Testis (tissue), 2 donors: ENCODE measurements at regions not wholly inside any gene's neighbourhood (a gene's known extent, or its start where the extent isn't known, plus 50 kb on each side); places are given as distances from the start of the nearest gene placed in this dataset.
A peak's percentile ranks its signal among the peaks of the same experiment; 100 is the strongest.

Experiments used
- DNase-seq: peaks from one replicate; pipeline ENCODE4 v3.0.0-alpha.2; 2019
- H3K27ac ChIP-seq, 2 donors: fragments of 200-600 bp; sonication (generic); one replicate each; pipeline ENCODE4 v1.5.1; 2019
- H3K27me3 ChIP-seq: fragments of 200-600 bp; sonication (generic); one replicate; pipeline ENCODE4 v1.5.1; 2019
- H3K36me3 ChIP-seq: fragments of 200-600 bp; sonication (generic); one replicate; pipeline ENCODE4 v1.5.1; 2017; ENCODE audit warnings: low read depth; ENCODE audit errors: missing control alignments
- H3K4me1 ChIP-seq: fragments of 200-600 bp; sonication (generic); one replicate; pipeline ENCODE4 v1.5.1; 2019
- H3K4me3 ChIP-seq, 2 donors: fragments of 200-600 bp; sonication (generic); one replicate each; pipeline ENCODE4 v1.5.1; 2017 to 2019
- H3K9me3 ChIP-seq: fragments of 200-600 bp; sonication (generic); one replicate; pipeline ENCODE4 v1.5.1; 2017
- POLR2A ChIP-seq: fragments of 450-650 bp; IDR thresholded peaks from one replicate; pipeline ENCODE4 v1.6.1; 2017; ENCODE audit warnings: antibody characterized with exemption, mild to moderate bottlenecking, moderate library complexity
- WGBS, 2 donors: methylation state at CpG; one replicate each; pipeline ENCODE4 v1.1.5; 2018; 5-methylcytosine and 5-hydroxymethylcytosine counted together
- intact Hi-C: fragments of 100-400 bp; cut with DNase I; formaldehyde crosslinking; loops from one replicate; pipeline ENCODE4 v1.15.1; 2023; ENCODE audit warnings: low total_unique reads
- TF ChIP-seq, protein P1 (sequence below), 3 experiments: fragments of 450-650 bp in 2 of 3; fragments of 200-600 bp in 1 of 3; sonication (generic) in 1 of 3; IDR thresholded peaks; one replicate each; pipeline ENCODE4 v1.5.1; 2016 to 2019; ENCODE audit warnings: antibody characterized with exemption in 3 of 3, mild to moderate bottlenecking in 2 of 3, moderate library complexity in 1 of 3

DNA sequence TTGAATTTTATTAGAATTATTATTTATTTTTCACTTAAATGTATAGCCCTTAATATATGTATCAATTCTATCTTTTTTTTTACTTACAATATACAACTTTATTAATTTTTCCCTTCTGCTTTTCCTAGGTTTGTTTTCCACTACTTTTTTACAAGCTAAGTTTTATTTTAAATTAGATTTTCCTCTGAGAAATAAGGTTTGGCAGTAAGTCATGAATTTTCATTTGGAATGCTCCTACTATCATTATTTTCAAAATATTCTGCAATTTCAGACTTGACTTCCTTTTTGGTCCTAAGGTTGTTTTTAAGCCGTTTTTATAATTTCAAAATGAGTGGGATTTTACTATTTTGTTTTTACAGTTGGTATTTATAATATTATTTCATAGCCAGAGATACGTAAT lies 222.8 kb upstream of the PIEZO2 start:
- Histone ChIP-seq H3K27ac (no peak overlapping the region), H3K4me3 (no peak overlapping the region), H3K4me1 (no peaks in the 10 kb centered on the region), H3K36me3 (no peaks in the 10 kb centered on the region), H3K9me3 (no peaks in the 10 kb centered on the region), H3K27me3 (no peaks in the 10 kb centered on the region)
- TF ChIP-seq, protein P1, sequence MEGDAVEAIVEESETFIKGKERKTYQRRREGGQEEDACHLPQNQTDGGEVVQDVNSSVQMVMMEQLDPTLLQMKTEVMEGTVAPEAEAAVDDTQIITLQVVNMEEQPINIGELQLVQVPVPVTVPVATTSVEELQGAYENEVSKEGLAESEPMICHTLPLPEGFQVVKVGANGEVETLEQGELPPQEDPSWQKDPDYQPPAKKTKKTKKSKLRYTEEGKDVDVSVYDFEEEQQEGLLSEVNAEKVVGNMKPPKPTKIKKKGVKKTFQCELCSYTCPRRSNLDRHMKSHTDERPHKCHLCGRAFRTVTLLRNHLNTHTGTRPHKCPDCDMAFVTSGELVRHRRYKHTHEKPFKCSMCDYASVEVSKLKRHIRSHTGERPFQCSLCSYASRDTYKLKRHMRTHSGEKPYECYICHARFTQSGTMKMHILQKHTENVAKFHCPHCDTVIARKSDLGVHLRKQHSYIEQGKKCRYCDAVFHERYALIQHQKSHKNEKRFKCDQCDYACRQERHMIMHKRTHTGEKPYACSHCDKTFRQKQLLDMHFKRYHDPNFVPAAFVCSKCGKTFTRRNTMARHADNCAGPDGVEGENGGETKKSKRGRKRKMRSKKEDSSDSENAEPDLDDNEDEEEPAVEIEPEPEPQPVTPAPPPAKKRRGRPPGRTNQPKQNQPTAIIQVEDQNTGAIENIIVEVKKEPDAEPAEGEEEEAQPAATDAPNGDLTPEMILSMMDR (IDR thresholded peaks at IDR 0.05) = no peak
- no peak for TF ChIP-seq POLR2A
- intact Hi-C loops = no loop called here
- WGBS, 2 donors = 78 to 79% methylated on average over 2 of the region's 2 CpGs
- no peak for DNase-seq

DNA sequence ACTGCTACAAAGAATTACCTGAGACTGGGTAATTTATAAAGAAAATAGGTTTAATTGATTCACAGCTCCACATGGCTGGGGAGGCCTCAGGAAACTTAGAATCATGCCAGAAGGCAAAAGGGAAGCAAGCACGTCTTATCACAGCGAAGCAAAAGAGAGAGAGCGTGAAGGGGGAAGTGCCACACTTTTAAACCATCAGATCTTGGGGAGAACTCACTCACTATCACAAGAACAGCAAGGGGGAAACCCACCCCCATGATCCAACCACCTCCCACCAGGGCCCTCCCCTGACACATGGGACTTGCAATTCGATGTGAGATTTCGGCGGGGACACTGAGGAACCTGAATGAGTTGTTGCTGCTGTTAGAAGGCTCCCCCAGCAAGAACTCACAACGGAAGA lies 220.2 kb upstream of the PIEZO2 start:
- intact Hi-C loops = no loop called here
- Histone ChIP-seq H3K36me3 (no peaks in the 10 kb centered on the region), H3K27me3 (no peaks in the 10 kb centered on the region), H3K9me3 (no peaks in the 10 kb centered on the region), H3K27ac (no peak overlapping the region), H3K4me3 (peak overlapping the region in 1 of 2 donors; percentile 1), H3K4me1 (no peaks in the 10 kb centered on the region)
- DNase-seq = no peak
- TF ChIP-seq, protein P1 (IDR thresholded peaks at IDR 0.05) = no peak
- no peak for TF ChIP-seq POLR2A
- 49 to 55% methylated on average over 7 of the region's 7 CpGs for WGBS, 2 donors

DNA sequence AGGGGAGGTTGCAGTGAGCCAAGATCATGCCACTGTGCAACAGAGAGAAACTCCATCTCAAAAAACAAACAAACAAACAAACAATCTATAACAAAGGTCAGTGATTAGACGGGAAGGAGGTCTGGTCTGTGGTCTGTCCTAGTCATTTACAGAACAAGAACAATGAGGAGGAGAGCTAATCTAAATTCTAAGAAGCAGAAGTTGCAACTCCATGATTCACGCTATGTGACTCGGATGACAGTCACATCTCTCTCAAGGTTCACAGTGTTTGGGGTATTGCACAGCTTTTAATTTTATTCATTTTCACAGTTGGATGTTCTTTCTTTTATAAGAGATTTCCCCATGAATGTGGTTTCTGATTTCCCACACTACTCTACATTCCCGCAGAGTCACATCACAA lies 218.7 kb upstream of the PIEZO2 start:
- Histone ChIP-seq H3K27ac (no peak overlapping the region), H3K4me3 (no peak overlapping the region), H3K9me3 (no peaks in the 10 kb centered on the region), H3K27me3 (no peaks in the 10 kb centered on the region), H3K4me1 (no peaks in the 10 kb centered on the region), H3K36me3 (no peaks in the 10 kb centered on the region)
- TF ChIP-seq POLR2A = no peak
- TF ChIP-seq, protein P1 (IDR thresholded peaks at IDR 0.05) = no peak
- DNase-seq = no peak
- WGBS, 2 donors = 86 to 89% methylated on average over 4 of the region's 4 CpGs
- intact Hi-C loops = no loop called here

DNA sequence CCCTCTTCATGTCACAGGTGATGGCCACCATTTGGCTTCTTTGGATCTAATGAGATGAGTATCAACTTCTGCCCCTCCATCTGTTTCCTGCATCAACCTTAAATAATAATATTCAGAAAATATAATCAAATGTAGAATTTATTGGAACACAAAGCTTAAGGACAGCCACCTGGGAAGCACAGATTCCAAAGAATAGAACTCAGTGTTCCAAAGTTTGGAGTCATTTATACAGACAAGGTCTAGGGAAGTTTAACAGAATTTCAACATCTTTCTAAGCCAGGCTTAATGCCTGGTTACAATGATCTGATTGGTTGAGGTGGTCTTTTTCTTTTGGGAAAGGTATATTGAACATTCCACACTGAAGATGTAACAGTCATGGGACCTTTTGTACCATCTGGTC lies 218.0 kb upstream of the PIEZO2 start:
- no peaks in the 10 kb centered on the region for H3K27me3 ChIP-seq
- H3K9me3 ChIP-seq = no peaks in the 10 kb centered on the region
- H3K27ac ChIP-seq = no peak overlapping the region
- no peaks in the 10 kb centered on the region for H3K36me3 ChIP-seq
- no peak for TF ChIP-seq POLR2A
- TF ChIP-seq, protein P1 (IDR thresholded peaks at IDR 0.05) = no peak
- intact Hi-C loops = no loop called here
- H3K4me3 ChIP-seq = no peak overlapping the region
- H3K4me1 ChIP-seq = no peaks in the 10 kb centered on the region
- no peak for DNase-seq

DNA sequence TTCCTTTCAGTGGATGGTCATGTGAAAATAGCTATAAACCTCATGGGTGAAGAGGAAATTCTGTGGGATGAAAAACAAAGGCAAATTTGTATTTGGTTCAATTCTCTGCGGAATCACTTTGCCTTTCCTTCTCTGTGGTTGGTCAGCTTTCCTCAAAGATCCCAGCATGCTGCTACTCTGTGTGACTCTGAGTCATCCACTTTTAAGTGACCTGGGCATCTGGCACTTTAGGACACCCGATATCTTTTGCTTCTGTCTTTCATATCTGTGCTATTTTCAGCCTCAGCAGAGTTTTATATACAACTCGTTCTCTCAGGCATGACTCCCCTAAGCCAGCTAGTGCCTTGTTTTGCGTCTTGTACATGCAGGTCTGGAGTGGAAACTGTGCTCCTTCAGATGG lies 217.0 kb upstream of the PIEZO2 start:
- H3K4me3 ChIP-seq = no peak overlapping the region
- no peaks in the 10 kb centered on the region for H3K27me3 ChIP-seq
- no peak overlapping the region for H3K27ac ChIP-seq
- no peak for DNase-seq
- WGBS, 2 donors = 61 to 73% methylated on average over 4 of the region's 4 CpGs
- H3K36me3 ChIP-seq = no peaks in the 10 kb centered on the region
- TF ChIP-seq, protein P1 (IDR thresholded peaks at IDR 0.05) = no peak
- no peak for TF ChIP-seq POLR2A
- no peaks in the 10 kb centered on the region for H3K4me1 ChIP-seq
- no peaks in the 10 kb centered on the region for H3K9me3 ChIP-seq
- intact Hi-C loops = no loop called here
